HG03196 (cell line): ENCODE measurements at regions not wholly inside any gene's neighbourhood (a gene's known extent, or its start where the extent isn't known, plus 50 kb on each side); places are given as distances from the start of the nearest gene placed in this dataset.

Experiments used
- ATAC-seq: cut with Tn5 transposase; IDR thresholded peaks from one replicate; pipeline ENCODE4 v1.9.1; 2021; ENCODE audit not compliant: unreplicated experiment

DNA sequence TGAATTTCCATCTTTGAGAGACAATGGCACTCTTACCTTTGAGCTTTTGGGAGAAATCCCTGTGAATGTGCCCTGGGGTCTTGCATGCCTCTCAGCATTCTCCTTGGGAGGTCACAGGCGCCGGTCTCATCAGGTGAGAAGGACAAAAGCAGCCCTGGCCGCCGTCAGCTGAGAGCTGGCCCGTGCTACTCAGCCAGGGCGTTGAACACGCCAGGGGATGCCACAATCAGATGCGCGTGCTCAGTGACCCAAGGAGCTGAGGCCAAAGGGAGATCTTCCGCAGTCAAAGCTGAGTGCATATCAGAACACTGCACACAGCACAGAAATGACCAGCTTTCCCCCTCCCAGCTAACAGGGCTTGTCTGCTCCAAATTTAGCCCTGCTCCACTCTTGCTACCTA, 253.6 kb upstream of the NOX3 start:
- no peak for ATAC-seq

DNA sequence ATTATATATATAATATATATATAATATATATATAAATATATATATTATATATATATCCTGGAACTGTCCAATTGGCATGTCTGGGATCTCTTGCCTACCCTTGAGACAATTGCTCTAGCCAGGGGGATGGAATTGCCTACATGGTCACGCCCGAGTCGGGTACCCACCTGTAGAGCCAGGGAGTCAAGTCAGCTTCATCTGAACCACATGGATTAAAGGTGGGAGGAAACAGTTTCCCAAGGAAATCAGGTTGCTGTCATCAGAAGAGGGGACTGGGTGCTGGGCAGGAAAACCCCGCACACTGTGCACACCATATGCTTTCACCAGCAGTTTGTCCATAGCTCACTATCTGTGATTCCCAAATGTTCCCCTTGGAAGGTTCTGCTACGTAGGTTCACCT, 252.5 kb upstream of the NOX3 start:
- no peak for ATAC-seq

DNA sequence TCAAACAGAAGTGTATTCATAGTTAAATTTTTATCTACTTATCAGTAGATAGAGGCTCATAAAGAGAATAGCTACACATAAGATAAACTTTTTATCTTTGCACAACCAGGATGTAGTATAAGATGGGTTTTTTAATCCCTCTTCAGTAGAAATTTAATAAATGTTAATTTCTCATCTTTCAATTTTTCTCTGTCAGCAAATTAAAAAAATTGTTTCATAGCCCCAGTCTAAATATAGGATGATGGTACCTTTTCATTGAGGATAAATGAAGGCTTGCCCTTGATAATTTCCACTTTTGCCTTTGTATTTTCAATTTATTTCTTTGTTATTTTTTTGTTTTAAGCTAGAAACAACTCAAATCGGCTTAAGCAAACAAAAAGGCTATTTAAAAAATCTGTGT, 251.2 kb upstream of the NOX3 start:
- no peak for ATAC-seq

DNA sequence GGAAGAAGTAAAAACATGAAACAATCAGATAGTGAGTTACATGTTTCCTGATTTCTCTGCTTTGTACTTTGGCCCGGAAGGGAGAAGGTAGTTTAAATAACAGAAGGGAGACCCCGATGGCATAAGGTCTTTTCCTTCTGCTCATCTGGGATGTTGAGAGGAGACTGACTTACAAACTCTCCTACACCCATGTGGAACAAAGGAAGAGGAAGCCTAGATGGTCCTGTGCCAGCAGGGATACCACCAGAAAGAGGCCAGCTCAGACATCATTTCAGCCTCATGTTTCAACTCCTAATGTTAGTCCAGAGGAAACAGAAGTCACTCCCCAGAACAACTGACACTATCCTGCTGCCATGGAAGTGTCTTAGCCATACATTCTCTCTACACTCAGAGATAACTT, 250.7 kb upstream of the NOX3 start:
- no peak for ATAC-seq

DNA sequence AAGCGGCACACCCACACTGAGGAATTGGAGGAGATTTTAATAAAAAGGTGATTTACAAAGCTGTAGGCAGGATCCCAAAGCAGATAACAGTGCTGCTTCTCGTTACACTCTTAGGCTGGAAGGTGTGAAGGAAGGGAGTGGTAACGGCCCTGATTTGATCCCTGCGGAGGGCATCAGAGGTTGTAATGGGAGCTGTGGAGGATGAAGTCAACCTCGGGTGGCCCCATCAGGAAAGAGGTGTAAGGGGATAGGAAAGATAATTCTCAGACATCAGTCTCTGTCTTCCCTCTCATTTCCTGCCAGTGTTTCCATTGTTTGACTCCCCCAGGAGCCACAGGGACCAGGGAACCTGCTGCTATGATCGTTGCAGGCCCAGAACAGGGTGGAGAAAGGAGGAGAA, 245.7 kb upstream of the NOX3 start:
- no peak for ATAC-seq

DNA sequence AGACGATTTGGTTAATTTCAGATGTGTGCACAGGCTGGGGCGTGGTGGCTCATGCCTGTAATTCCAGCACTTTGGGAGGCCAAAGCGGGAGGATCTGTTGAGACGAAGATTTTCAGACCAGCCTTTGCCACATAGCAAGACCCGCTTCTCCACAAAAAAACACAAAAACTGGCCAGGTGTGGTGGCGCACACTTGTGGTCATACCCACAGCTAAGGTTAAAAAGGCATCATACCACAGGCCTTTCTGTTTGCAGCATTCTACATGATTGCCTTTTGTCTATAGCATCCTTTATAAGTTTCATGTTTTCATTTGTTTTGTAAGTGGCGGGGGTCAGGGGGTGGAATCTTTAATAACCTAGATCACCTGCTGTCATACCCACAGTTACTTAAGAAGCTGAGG, 239.9 kb upstream of the NOX3 start:
- ATAC-seq: no peak

DNA sequence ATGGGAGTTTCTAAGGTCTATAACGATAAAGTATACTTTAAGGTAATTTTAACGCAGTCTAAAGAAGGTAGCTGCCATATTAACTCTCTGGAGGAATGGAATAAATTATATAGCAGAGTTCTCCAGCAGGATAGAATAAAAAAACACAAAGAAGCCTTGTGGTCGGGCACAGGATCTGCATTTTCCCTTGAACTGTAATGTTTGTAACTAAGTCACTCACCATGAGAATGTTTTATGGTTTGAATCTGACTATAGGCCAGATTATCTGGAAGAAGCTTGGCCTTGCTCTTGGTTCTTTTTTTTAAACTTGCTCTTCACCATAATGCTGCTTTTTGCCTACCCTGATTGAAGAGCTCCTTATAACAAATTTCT, 238.8 kb upstream of the NOX3 start:
- no peak for ATAC-seq

DNA sequence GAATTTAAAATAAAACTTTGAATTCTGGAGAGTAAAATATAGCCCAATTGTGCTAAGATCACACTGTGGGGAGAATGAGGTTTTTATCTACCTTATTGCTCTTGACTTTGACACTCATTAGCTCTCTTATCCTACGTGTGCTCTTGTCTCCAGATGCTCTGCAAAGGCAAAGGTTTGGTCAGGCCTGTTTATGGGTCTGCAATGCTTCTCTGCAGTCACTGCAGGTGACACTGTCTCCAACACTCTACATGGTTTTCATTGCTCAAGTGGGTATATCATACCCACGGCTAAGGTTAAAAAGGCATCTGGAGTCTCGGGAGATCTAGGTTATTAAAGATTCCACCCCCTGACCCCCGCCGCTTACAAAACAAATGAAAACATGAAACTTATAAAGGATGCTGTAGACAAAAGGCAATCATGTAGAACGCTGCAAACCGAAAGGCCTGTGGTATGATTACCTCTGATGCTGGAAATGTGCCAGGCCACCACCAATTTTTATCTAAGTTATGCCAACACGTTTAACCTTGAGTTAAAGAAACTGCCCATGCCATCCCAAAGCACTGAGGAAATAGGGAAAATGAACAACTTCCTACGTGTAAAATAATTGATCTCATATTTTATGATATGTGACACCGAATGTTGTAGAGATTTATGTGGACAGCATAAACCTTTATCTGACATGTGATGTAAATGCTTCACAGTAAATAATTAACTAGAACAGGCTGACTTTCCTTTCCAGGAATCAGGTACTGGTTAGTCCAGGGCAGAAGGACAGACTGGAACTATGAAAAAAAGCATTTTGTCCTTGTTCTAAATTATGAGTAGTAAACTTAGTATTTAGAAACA, 238.2 kb upstream of the NOX3 start:
- ATAC-seq: no peak

DNA sequence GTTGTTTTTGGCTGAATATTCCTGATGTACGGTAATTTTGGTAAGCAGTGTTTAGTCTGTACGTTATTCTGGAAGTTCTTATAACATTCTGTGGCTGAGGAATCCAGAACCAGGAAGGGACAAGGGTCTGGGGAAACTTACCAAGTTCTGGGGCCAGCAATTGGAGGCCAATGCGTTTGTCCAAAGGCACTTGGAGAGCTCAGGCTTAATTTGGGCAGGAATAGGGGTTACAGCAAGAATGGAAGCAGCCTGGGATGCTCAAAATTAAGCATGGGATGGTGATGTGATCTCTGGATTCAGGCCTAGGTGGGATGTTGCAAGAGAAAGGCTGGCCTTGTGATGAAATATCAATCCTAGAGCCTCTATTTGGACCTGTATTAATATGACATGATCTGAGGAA, 235.2 kb upstream of the NOX3 start:
- ATAC-seq: no peak

DNA sequence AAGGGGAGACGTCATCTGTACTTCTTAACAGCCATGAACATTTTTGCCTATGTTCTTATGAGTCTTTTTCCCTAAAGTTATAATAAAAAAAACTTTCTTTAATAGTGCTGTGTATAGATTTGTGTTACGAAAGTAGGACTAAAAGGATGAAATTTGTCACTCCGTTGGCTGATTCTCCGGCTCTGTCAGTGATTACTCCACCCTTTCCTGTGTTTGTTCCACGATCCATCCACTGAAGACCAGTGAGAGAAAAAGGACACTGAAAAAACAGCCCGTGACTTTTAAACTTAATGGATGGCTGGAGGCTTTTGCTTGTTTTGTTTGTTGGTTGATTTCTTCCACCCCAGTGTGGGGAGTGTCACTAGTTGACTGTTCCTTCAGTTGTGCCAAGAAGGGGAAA, 232.0 kb upstream of the NOX3 start:
- ATAC-seq: no peak

DNA sequence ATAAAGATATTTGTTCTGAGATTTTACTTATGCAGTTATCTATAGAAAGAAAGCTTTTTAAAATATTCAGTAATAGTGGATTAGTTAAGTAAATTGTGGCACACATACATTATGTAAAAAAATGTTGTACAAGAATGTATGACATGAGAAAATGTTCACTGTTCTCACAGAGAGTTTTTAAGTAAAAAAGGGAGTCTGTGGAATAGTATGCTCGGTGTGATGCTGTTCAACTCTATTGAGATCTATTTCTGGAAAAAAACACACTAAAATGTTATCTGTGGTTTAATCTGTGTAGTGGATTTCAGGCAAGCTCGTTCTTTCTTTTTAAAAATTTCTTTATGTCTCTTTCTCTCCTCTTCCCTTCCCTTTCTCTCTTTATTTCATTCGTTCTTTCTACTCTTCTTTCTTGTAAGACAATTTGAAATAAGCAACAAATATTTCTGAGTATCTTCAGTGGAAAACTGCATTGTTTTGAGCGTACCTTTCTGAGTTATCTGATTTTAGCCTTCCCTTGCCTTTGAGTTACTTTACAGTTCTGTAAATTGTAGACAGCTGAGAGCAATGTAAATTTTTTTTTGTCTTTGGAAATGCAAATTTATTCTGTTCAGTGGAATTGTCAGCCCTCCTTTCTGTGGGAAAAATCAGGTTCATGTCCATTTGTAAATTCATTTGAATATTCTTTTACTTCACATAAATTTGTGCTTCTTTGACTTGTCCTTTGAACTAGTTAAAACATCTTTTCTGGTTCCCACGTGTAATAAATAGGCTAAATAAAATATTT, 229.0 kb upstream of the NOX3 start:
- no peak for ATAC-seq

DNA sequence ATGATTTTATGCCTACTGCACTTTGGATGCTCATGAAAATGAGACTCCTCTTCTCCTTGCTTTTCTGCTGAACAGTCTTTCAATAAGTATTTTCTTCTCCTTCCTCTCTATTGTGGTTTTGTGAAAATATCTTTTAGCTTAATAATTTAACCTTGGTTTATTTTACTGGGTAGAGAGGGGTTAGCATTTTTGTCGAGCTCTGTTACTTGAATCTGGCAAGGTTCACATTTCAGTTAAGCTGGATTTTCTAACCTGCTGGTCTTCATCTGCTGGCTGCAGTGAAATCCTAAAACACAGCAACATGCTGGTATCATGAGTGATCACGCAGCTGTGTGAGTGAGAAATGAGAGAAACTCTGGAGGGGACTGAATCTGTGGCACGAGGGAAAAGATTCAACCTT, 222.7 kb upstream of the NOX3 start:
- ATAC-seq: no peak

DNA sequence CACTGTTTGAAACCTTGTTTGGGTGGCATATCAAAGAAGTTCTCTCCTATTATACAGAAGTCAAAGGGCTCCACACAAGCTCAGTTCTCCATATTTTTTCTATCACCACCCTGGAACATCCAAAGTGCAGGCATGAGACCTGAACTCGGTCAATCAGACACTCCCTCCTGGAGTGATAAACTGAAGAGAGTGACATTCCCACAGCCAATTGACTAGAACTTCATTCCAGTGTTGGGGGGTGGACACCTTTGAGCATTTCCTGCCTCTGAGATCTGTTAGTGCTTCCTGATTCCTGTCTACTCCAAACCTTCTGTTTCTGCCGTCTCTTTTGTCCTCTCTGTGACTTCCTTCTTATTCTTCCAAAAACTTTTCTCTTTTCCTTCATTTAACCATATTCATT, 220.7 kb upstream of the NOX3 start:
- ATAC-seq: no peak

DNA sequence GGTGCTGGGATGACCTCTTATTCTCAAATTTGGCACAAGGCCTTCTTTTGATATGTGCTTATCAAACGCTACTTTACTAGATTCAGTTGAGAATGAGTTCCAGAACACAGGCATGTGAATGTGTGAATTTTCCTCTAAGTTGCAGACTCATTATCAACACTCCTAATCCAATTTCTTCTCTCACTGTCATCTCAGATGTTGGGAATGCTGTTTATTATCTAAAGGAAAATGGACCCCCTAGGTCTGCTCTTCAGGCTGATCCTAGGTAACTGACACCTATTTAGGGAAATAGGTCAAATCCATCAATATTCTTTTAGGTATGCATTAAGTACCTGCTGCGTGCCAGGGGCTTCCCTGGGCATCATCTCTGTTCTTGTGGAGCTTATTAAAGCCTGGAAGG, 215.0 kb upstream of the NOX3 start:
- no peak for ATAC-seq

DNA sequence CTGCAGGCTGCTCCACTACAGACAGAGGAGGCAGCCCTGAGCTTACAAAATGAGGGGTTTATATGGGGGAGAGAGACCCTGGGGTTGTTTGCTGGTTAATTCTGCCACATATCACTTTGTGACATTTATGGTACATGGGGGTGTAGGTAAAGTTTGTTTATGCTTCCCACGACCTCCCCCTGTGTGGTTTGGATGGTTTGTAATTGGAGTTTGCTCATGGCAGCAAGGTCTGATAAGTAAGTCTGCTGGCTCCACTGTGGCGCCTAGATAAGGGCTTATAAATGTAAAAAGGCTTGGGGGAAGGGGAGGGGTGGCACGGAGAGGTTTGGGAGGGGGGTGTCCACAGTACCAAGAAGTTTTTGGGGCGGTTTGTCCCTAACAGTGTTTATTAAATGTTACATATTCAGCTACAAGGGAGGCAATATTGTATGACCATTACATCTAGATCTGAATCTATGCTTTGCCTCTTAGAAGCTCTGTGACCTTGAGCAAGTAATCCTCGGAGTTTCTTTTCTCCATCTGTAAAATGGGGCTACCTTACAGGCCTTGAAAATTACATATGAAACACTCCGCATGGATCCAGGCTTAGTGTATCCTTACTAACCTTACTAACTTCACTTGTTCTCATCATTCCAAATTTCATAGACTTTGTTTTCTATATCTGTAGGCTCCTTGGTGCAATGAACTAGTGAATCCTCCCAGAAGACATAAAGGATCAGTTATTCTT, 204.8 kb upstream of the NOX3 start:
- ATAC-seq: no peak

DNA sequence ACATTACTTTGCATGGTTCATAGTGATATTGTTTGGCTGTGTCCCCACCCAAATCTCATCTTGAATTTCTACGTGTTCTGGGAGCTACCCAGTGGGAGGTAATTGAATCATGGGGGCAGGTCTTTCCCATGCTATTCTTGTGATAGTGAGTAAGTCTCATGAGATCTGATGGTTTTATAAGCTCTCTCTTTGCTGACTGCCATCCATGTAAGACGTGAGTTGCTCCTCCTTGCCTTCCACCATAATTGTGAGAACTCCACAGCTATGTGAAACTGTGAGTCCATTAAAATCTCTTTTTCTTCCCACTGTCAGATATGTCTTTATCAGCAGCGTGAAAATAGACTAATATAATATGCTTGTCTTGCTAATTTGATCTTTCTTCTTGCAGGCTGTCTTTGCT, 200.4 kb upstream of the NOX3 start:
- no peak for ATAC-seq

DNA sequence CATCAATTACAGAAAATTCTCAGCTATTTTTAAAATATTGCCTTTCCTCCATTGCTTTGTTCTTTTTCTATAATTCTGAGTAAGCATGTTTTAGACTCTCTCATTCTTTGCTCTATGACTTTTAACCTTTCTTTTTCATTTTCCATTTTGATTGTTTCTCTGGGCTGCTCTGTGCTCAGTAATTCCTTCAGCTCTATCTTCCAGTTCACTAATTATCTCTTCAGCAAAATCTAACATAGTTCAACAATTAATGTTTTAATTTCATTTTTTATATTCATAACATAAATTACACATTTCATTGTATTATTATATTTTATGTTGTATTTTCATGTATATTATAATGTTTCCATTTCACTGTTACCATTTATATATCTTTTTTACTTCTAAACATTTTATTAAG, 198.8 kb upstream of the NOX3 start:
- ATAC-seq: no peak

DNA sequence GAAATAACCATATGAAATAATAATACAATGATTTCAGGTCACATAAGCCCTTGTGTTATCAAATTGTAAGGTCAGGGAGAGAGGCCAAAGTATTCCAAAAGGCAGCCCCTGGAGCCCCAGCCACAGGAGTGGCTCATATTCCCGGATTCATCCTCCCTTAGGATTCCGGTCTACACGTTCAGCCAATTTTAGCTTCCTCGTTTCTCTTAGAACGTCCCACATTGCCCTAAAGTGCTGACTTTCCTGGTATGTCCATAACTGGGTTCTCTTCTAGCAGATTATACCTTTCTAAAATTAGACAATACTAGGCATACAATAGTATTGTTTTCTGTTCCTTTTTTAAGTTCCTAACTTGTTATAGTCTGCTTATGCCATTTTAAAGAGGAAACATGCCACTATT, 192.7 kb upstream of the NOX3 start:
- no peak for ATAC-seq

DNA sequence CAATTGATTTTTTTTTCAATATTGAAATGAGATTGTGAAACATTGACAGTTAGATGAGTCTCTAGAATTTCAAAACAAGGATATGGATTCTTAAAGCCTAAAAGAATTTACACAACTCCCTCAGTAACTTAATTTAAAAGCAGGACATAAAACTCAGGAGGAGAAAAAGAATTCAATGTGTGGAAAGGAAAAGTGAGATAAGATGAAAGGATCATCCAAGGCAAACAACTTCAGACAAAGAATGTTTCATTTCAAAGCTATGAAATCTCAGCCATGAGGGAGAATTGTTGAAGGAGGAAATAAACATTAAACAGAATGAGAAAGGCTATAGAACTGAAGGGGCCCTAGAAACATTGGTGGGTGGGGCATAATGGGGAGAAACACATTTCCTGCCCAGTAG, 191.7 kb upstream of the NOX3 start:
- ATAC-seq: no peak

DNA sequence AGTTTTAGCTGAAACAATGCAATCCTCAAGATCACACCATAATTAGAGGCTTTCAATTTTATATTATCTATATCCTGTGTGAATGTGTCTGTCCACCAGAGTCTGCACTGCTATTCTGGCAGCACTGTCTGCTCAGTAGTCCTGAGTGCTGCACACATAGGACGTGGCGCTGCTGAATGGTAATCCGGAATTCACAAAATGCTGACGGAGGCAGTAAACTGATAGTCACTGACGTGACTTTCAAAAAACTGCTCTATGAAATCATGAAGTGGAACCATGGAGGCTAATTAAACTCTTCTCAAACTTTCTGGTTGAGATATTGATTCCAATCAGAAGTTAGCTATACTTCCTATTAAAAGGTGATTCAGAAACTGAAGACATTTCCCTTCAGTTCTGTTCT, 190.8 kb upstream of the NOX3 start:
- no peak for ATAC-seq

DNA sequence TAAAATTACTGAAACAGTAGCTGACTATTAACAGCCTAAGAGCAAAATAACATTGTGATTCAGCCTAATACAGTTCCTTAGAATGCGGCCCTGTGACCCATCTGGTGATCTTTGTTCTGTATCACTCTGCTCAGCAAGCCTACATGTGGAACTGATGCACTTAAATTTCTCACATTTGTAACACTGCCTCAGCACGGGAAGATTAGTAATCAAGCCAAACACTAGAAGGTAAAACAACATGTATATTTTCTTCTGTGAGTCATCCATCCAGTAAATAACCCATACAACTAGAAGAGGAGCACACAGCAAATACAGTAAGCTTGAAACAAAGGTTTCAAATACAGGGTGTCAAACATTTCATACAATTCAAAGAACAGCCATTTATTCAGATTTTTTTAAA, 189.7 kb upstream of the NOX3 start:
- no peak for ATAC-seq

DNA sequence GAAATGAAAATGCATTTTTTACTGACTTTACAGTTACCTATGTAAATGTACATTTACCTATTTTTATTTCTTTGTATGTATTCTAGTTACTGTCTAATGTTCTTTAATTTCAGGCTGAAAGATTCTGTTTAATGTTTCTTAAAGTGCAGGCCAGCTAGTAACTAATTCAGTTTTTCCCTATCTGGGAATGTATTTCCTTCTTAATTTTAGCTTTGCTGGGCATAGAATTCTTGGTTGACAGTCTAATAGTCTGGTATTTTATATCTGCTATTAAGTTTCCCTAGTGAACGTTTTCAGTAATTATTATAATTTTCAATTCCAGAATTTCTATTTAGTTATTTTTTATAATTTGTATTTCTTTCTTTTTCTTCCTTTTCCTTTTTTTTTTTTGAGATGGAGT, 186.0 kb upstream of the NOX3 start:
- no peak for ATAC-seq
